ENCODE measurements at regions not wholly inside any gene's neighbourhood (a gene's known extent, or its start where the extent isn't known, plus 50 kb on each side); places are given as distances from the start of the nearest gene placed in this dataset.
"Not testable (repeated sequence)": the region's sequence is repeated elsewhere in the genome, so short reads cannot be mapped to it uniquely, and the experiment has no call there.

GRCh38 chr7:65613644-65614289 is 240.1 kb downstream of the ZNF92 start:
- TF ChIP-seq EZH2phosphoT487 (IDR thresholded peaks at IDR 0.05; ENCODE audit: borderline replicate concordance, low read length); CTCF (conservative IDR thresholded peaks at IDR 0.05; ENCODE audit: low read depth, low read length): not testable (repeated sequence)
